Hematopoietic multipotent progenitor cell treated with erythropoietin and hydrocortisone succinate and interleukin-3 and kit ligand, for 17 days (in vitro differentiated cells): ENCODE measurements at regions not wholly inside any gene's neighbourhood (a gene's known extent, or its start where the extent isn't known, plus 50 kb on each side); places are given as distances from the start of the nearest gene placed in this dataset.

Experiments used
- DNase-seq: peaks from one replicate; pipeline ENCODE4 v3.0.0-alpha.2; 2015; ENCODE audit warnings: low spot score

DNA sequence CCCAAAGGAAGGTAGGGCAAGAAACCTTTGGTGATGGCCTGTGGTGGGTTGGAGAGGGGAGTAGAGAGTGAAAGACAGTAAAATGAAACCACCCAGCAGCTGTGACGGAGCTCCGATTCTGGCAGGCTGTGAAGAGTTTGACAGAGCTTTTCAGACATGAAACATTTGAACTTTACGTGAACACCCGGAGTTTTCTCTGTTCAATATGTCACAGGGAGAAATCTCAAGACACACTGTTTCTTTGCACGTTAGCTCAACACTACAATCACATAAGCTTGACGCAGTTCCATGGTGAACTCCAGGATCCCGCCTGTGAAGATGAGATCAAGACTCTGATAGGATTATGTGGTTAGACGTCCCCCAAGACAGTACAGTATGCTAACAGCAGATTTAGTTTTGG lies 79.6 kb upstream of the CDH11 start:
- DNase-seq = no peak

DNA sequence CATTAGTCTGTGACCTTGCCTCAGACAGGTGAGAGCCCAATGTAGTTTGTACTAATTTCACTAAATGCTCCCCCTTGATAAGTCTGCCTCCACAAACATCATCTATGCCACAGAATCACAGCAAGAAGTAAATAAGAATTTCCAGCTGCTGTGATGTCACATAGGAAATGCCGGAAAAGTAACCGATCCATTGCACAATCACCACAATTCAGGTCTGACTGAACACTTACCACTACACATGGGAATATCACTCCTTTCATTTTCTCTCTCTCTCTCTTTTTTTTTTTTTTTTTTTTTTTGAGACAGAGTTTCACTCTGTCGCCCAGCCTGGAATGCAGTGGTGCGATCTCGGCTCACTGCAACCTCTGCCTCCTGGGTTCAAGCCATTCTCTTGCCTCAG lies 79.0 kb upstream of the CDH11 start:
- no peak for DNase-seq

DNA sequence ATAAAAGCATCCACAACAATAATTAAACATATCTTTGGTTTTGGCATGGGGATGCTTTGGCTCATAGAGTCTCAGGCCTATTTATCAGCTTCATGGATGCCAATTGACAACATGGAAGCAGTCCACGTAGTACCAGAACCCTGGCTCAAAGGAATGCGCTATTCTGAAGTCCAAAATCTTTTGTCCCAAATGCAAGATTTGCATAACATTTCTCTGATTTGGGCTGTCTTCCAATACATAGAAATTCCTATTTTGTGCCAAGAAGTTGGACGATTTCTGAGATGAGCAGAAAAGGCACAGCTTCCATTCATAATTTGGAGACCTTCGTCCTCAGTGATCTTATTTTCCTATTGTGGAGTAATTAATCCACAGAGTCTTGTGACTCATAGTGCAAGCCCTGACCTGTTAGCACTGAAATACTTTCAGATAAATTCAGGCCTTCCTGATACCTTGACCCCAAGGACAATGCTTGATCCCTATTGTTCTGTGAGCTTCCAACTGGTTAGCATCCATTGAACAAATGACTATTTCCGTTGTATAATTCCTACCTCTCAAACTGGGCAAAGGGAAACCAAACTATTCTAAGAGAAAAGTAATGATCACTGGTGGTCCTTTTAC lies 78.4 kb upstream of the CDH11 start:
- DNase-seq = no peak

DNA sequence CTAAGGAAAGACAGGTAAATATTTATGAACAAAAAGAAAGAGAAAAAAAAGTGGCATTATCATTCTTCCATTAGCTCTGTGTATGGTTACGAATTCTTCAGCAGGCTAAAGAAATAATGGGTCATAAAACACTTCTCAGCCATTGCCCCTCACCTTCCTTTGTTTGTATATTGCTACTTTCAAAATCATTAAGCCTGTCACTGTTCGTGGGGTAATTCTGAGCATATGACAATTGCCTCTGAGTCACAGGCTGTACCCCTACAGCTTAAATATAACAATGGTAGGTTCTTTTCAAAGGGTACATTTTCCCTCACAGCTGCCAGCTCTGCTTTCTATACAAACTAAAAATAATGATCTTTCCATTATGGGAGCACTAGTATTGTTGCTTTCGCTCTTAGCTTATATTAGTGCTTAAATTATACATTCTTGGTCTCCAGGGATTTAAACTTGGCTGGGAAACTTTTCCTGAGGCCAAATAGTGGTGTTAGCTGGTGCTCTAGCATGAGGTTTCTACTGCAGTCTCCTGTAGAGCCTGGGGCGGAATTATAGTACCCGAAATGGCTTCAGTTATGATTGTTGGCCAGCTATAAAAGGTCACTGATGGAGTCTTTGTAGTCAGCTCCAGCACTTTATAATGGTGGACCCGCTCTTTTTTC lies 74.7 kb upstream of the CDH11 start:
- DNase-seq = no peak

DNA sequence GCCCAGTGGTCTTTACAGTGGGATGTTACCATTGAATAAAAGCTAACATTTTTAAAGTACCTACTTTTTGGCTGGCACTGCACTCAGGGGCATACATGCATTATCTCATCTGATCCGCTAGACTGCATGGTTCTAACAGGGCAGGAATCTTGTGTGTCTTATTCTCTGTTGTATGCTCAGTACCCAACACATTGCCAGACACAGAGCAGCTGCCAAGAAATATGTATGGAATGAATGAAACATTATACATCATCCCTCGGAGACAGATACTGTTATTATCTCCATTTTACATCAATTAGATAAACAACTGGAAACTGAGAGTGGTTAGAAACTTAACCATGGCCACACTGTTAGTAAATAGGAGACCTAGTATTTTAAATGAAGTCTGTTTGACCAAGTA lies 74.1 kb upstream of the CDH11 start:
- no peak for DNase-seq

DNA sequence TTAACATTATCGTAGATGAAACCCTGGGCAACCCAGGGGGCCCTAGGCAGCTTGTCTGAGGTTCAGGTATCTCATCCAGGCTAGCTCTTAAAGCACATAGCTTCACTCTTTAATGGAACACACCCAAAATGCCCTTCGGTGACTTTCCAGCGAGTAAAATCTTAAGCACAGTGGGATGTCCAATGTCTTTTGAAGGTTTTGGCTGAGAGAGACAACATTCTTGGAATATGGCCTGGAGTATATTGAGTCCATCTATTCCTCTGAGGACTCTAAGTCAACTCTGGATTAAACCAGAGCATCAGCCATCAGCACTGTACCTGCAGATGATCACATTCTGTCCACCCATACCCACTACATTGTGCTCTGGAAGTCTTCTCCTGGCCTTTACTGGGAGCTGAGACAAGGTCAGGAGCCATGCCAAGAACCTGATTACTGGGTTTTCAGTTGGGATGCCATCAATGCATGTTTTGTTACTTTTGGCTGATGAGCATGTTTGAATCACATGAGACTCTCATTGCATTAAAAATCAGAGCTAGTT lies 63.4 kb upstream of the CDH11 start:
- no peak for DNase-seq

DNA sequence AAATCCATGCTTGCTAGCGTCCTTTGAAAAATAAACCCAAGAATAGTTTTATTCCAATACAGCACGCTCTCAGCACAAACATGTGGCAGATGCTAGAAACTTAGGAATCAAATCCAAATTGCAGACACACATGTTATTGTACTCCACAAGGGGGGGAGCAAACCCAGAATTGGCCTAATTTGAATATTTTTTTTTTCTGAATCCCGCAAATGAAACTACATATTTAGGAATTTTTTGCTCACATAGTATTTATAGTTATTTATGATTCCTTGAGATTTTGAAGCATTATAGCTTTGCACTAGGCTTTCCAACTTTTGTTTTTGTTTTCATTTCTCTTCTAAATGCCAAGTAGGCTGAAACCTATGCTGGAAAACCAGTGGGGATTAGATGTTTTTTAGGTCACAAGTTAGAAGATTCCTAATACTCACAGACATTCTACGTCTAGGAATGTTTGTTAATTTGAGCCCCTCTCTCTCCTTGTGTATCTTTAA lies 59.3 kb upstream of the CDH11 start:
- DNase-seq = no peak

DNA sequence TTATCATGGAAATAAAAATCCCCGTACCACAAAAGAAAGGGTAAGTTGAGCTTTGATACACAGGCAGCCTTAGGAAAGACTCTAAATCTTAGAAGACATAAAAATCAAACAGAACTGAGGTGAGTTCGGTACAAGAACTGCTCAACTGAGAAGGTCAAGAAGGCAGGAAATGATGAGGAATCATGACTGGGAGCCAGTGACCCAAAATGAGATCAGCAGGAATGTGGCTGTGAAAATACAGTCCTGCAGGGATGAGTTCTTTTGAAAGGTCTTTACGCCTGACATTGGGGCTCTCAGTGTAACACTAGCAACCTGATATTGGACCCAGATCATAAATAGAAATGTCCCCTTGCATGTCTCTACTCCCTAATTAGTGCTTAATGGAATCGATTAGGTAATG lies 56.3 kb upstream of the CDH11 start:
- DNase-seq = no peak

DNA sequence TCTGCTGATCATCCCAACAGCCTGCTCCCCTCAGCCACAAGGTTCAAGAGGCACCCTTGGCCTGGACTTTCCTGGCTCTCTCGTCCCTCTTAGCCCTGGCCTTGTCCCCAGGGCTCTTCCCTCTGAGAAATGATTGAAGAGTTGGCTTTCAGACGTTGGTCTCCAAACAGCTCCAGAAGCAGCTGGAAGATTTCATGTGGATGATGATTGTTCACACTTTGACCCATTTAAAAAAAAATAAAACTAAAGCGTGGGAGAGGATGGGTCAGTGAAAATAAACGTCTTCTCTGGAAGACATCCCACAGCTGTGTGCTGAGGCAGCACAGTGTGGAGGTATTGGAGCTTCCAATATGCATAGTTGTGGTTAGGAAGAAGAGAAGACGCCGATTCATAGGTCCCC lies 54.7 kb upstream of the CDH11 start:
- DNase-seq = no peak

DNA sequence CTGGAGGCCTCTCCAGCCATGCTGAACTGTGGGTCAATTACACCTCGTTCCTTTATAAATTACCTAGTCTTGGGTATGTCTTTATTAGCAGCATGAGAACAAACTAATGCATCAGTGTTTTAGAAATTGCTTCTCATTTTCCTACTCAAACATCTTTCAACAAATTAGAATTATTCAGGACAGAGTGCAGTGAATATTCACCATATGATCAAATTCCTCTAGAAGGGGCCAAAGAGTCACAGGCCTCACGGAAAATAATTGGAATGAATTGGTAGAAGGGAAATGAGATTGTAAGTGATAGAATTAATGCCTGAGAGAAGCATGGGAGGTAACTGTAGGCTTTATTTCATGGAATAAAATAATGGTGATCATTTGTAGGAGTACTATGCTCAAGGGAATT lies 50.5 kb upstream of the CDH11 start:
- no peak for DNase-seq
